Spleen (tissue), 11 donors: ENCODE measurements at regions not wholly inside any gene's neighbourhood (a gene's known extent, or its start where the extent isn't known, plus 50 kb on each side); places are given as distances from the start of the nearest gene placed in this dataset.

Experiments
- DNase-seq: peaks from one replicate; pipeline ENCODE4 v3.0.0-alpha.2; 2020
- H3K27ac ChIP-seq, 8 donors: fragments of 200-600 bp; sonication (generic) in 7 of 8; 1 replicate in 4 of 8; 2 replicates in 4 of 8; pipeline versions ENCODE4 v1.5.0 to v1.8.0; 2016 to 2021; ENCODE audit warnings: inconsistent platforms in 4 of 8, mild to moderate bottlenecking in 4 of 8, moderate library complexity in 1 of 8
- H3K27me3 ChIP-seq, 7 donors: fragments of 200-600 bp; sonication (generic) in 6 of 7; replicated peaks in 1 of 7; 1 replicate in 4 of 7; 2 replicates in 3 of 7; pipeline versions ENCODE4 v1.5.0 to v1.8.0; 2016 to 2021; ENCODE audit warnings: inconsistent platforms in 3 of 7, mild to moderate bottlenecking in 1 of 7
- H3K36me3 ChIP-seq, 6 donors: fragments of 200-600 bp; sonication (generic) in 5 of 6; 1 replicate in 4 of 6; 2 replicates in 2 of 6; pipeline versions ENCODE4 v1.5.0 to v1.8.0; 2016 to 2021; ENCODE audit warnings: inconsistent platforms in 2 of 6
- H3K4me1 ChIP-seq, 6 donors: fragments of 200-600 bp; sonication (generic) in 5 of 6; 1 replicate in 3 of 6; 2 replicates in 3 of 6; pipeline versions ENCODE4 v1.5.0 to v1.8.0; 2016 to 2021; ENCODE audit warnings: inconsistent platforms in 3 of 6
- H3K4me3 ChIP-seq, 8 donors: fragments of 200-600 bp; sonication (generic) in 7 of 8; 1 replicate in 4 of 8; 2 replicates in 4 of 8; pipeline versions ENCODE4 v1.5.0 to v1.8.0; 2016 to 2021; ENCODE audit warnings: inconsistent platforms in 4 of 8, mild to moderate bottlenecking in 4 of 8, moderate library complexity in 2 of 8
- H3K9me3 ChIP-seq, 8 donors: fragments of 200-600 bp; sonication (generic) in 7 of 8; 1 replicate in 4 of 8; 2 replicates in 4 of 8; pipeline versions ENCODE4 v1.5.0 to v1.8.0; 2016 to 2021; ENCODE audit warnings: inconsistent platforms in 4 of 8
- POLR2A ChIP-seq, 3 donors: fragments of 450-650 bp; IDR thresholded peaks; one replicate each; pipeline ENCODE4 v1.5.1; 2017; ENCODE audit warnings: antibody characterized with exemption in 3 of 3, mild to moderate bottlenecking in 1 of 3
- POLR2AphosphoS5 ChIP-seq, 3 donors: sonication (generic); formaldehyde crosslinking; IDR thresholded peaks; one replicate each; pipeline ENCODE4 v1.5.1; 2017; ENCODE audit warnings: antibody characterized with exemption in 3 of 3
- whole genome bisulfite sequencing, 5 donors: extraction: QIAGEN DNeasy Blood & Tissue Kit in 3 of 5; methylation state at CpG; one replicate each; pipeline versions ENCODE4 v1.1.5 to v1.1.7; 2013 to 2018; 5-methylcytosine and 5-hydroxymethylcytosine counted together
- intact Hi-C: fragments of 100-400 bp; cut with DNase I; formaldehyde crosslinking; loops from one replicate; pipeline ENCODE4 v1.15.0; 2023; ENCODE audit warnings: low total_unique reads
- TF ChIP-seq, protein P1 (sequence below), 11 experiments: fragments of 200-600 bp in 7 of 11; fragments of 450-650 bp in 4 of 11; sonication (generic) in 4 of 11; IDR thresholded peaks in 8 of 11; conservative IDR thresholded peaks in 3 of 11; 1 replicate in 7 of 11; 2 replicates in 4 of 11; pipeline versions ENCODE4 v1.4.0 to v1.8.0; 2016 to 2021; ENCODE audit warnings: antibody characterized with exemption in 11 of 11, inconsistent platforms in 4 of 11, mild to moderate bottlenecking in 1 of 11
- donor health status: healthy with polysubstance abuse.
- donor health status: DM: no; HTN: no; CAD: no; lungs with moderate emphysema.
- donor health status: DM: no; HTN: no; CAD: no.
- donor health status: Bipolar disorder and iron deficiency.
- donor health status: healthy.
- donor health status: DM: no; HTN: no; CAD: no.
- donor health status: DM: yes; HTN: yes; CAD: no.

DNA sequence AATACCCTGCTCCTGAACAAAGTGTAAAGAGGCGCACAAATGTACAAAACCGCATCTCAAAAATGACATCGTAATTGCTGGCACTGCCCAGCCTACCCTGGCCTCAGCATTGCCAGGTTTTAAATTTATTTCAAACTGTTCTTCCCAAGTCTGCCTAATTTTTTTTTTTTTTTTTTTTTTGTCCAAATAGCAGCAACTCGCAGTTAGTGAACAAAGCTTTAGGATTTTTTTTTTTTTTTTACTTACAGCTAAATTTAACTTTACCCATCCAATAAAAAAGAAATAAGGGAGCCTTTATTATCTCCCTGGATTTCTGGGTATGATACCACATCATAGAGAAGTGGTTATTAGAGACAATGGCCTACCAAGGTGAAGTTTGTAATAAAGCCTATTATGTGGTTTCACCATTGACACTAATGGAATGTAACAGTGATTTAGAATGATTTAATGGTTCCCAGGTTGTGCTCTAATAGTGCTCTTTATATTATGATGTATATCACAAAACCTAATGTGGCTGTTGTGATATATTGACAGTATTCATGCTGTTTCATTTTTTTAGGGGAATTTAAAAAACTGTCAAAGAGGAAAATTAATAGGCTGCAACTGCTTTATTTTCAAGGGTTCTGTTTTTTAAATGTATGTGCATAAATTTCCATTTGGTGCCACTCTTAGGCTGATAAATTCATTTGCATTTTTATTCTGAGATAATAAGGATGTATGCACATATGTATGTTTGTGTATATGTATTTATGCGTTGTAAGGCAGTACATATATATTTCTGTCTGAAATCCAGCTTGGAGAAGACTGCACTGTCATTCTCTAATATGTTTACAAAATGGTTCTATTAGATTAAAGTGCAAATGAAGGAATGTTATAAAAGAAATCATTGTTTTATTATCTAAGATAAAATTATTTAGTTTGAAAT is 309.0 kb downstream of the TFEC start:
- Histone ChIP-seq H3K4me3 (no peak overlapping the region), H3K4me1 (no peaks in the 10 kb centered on the region), H3K27me3 (no peaks in the 10 kb centered on the region), H3K9me3 (no peaks in the 10 kb centered on the region), H3K36me3 (no peaks in the 10 kb centered on the region), H3K27ac (no peak overlapping the region)
- no peak for DNase-seq
- 89 to 96% (median 92%) methylated on average over 5 of the region's 5 CpGs for WGBS, 5 donors
- TF ChIP-seq, protein P1, sequence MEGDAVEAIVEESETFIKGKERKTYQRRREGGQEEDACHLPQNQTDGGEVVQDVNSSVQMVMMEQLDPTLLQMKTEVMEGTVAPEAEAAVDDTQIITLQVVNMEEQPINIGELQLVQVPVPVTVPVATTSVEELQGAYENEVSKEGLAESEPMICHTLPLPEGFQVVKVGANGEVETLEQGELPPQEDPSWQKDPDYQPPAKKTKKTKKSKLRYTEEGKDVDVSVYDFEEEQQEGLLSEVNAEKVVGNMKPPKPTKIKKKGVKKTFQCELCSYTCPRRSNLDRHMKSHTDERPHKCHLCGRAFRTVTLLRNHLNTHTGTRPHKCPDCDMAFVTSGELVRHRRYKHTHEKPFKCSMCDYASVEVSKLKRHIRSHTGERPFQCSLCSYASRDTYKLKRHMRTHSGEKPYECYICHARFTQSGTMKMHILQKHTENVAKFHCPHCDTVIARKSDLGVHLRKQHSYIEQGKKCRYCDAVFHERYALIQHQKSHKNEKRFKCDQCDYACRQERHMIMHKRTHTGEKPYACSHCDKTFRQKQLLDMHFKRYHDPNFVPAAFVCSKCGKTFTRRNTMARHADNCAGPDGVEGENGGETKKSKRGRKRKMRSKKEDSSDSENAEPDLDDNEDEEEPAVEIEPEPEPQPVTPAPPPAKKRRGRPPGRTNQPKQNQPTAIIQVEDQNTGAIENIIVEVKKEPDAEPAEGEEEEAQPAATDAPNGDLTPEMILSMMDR (IDR thresholded peaks at IDR 0.05 in 8 of 11, conservative IDR thresholded peaks at IDR 0.05 in 3 of 11), result no peak
- intact Hi-C loops, result no loop called here

DNA sequence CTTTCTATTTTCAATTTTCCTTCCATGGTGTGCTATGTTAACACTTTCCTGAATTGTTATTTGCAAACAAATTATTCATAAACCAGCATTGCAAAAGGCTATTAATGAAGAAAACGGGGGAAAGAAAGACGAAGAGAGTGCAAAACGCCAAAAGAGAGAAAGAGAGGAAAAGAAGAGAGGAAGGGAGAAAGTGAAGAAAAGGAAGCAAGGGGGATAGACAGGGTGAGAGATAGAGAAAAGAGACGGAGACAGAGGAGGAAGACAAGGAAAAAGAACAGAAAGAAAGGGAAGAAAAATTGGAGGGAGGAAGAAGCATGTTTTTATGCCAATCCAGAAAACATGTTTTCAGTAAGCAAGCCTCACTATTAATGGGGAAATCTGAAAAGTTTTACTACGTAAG is 310.6 kb downstream of the TFEC start:
- Histone ChIP-seq H3K4me3 (no peak overlapping the region), H3K36me3 (no peaks in the 10 kb centered on the region), H3K27ac (no peak overlapping the region), H3K4me1 (no peaks in the 10 kb centered on the region), H3K27me3 (no peaks in the 10 kb centered on the region), H3K9me3 (no peaks in the 10 kb centered on the region)
- WGBS, 5 donors, result 65 to 83% (median 80%) methylated on average over 5 of the region's 5 CpGs
- intact Hi-C loops, result no loop called here
- TF ChIP-seq, protein P1 (IDR thresholded peaks at IDR 0.05 in 8 of 11, conservative IDR thresholded peaks at IDR 0.05 in 3 of 11), result no peak
- no peak for TF ChIP-seq POLR2AphosphoS5 (IDR thresholded peaks at IDR 0.05)
- no peak for TF ChIP-seq POLR2A (IDR thresholded peaks at IDR 0.05)
- DNase-seq, result no peak

DNA sequence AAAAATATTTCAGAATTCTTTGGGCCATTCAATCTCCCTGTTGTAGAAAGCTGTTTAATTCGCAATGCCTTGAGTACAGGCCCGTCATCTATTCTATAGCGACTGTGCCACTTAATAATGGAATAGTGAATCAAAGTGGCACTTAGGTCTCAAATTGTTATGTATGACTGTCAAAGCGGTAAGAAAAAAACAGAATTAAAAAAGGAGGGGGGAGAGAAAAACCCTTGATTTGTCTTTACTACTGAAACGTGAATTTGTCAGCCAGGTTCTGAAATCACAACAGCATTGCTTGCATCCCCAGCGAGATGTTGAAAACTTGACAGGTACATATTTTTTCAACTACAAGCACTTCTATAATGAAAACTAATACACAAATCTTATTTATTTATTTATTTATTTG is 320.9 kb downstream of the TFEC start:
- TF ChIP-seq POLR2AphosphoS5 (IDR thresholded peaks at IDR 0.05) (no peak), POLR2A (IDR thresholded peaks at IDR 0.05) (no peak)
- TF ChIP-seq, protein P1 (IDR thresholded peaks at IDR 0.05 in 8 of 11, conservative IDR thresholded peaks at IDR 0.05 in 3 of 11), result no peak
- Histone ChIP-seq H3K36me3 (no peaks in the 10 kb centered on the region), H3K9me3 (no peaks in the 10 kb centered on the region), H3K27me3 (no peaks in the 10 kb centered on the region), H3K4me1 (no peaks in the 10 kb centered on the region), H3K4me3 (no peak overlapping the region), H3K27ac (no peak overlapping the region)
- 87 to 95% (median 93%) methylated on average over 6 of the region's 6 CpGs for WGBS, 5 donors
- intact Hi-C loops, result no loop called here
- no peak for DNase-seq

DNA sequence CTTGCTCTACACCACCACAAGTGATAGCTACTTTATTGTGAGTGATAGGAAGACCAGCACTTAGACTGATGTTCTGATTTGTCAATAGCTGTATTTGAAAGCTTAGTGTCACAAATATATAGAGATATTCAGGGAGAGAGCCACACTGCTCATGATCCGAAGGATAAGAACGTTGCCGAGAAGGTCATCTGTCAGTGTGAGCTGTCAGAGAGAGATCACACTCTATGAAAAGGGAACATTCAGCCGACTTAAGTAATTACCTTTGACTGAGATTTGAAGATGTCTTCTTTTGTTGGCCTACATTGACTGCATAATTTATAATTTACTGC is 322.6 kb downstream of the TFEC start:
- DNase-seq, result no peak
- intact Hi-C loops, result no loop called here
- Histone ChIP-seq H3K4me3 (no peak overlapping the region), H3K4me1 (no peaks in the 10 kb centered on the region), H3K36me3 (no peaks in the 10 kb centered on the region), H3K27me3 (no peaks in the 10 kb centered on the region), H3K27ac (no peak overlapping the region), H3K9me3 (no peaks in the 10 kb centered on the region)
- TF ChIP-seq, protein P1 (IDR thresholded peaks at IDR 0.05 in 8 of 11, conservative IDR thresholded peaks at IDR 0.05 in 3 of 11), result no peak
- TF ChIP-seq POLR2AphosphoS5 (IDR thresholded peaks at IDR 0.05) (no peak), POLR2A (IDR thresholded peaks at IDR 0.05) (no peak)
- 76 to 88% (median 84%) methylated on average over 4 of the region's 4 CpGs for WGBS, 5 donors
